ENCODE measurements at regions not wholly inside any gene's neighbourhood (a gene's known extent, or its start where the extent isn't known, plus 50 kb on each side); places are given as distances from the start of the nearest gene placed in this dataset.
"Not testable (repeated sequence)": the region's sequence is repeated elsewhere in the genome, so short reads cannot be mapped to it uniquely, and the experiment has no call there.

GRCh38 chr15:81819924-81820635 lies 225.7 kb downstream of the MEX3B start:
- DNase-seq (ENCODE audit: low spot score): no peak

GRCh38 chr15:81814882-81815455 lies 230.8 kb downstream of the MEX3B start:
- no peak for DNase-seq (ENCODE audit: low spot score)

- no peak for DNase-seq (ENCODE audit: low spot score)
Observed at GRCh38 chr15:81813215-81813614, 232.6 kb downstream of the MEX3B start.

- no peak for DNase-seq (ENCODE audit: low spot score)
Observed at GRCh38 chr15:81812456-81812855, 233.4 kb downstream of the MEX3B start.

- DNase-seq (ENCODE audit: low spot score): no peak
Observed at GRCh38 chr15:81811736-81812135, 234.1 kb downstream of the MEX3B start.

- DNase-seq (ENCODE audit: low spot score): no peak
Observed at GRCh38 chr15:81809543-81809942, 236.3 kb downstream of the MEX3B start.

GRCh38 chr15:81807806-81808205 lies 238.0 kb downstream of the MEX3B start:
- DNase-seq (ENCODE audit: low spot score): no peak

GRCh38 chr15:81807186-81807585 lies 238.6 kb downstream of the MEX3B start:
- no peak for DNase-seq (ENCODE audit: low spot score)

GRCh38 chr15:81795899-81796298 lies 249.9 kb downstream of the MEX3B start:
- DNase-seq (ENCODE audit: low spot score): no peak

GRCh38 chr15:81792646-81793045 lies 253.2 kb downstream of the MEX3B start:
- no peak for DNase-seq (ENCODE audit: low spot score)

- DNase-seq (ENCODE audit: low spot score): not testable (repeated sequence)
Observed at GRCh38 chr15:81791322-81791721, 254.5 kb downstream of the MEX3B start.

GRCh38 chr15:81789403-81789802 lies 256.4 kb downstream of the MEX3B start:
- no peak for DNase-seq (ENCODE audit: low spot score)

- DNase-seq (ENCODE audit: low spot score): no peak
Observed at GRCh38 chr15:81786776-81787175, 259.0 kb downstream of the MEX3B start.

GRCh38 chr15:81785679-81786078 lies 260.1 kb downstream of the MEX3B start:
- DNase-seq (ENCODE audit: low spot score): no peak

GRCh38 chr15:81785181-81785580 lies 260.6 kb downstream of the MEX3B start:
- no peak for DNase-seq (ENCODE audit: low spot score)

GRCh38 chr15:81784751-81785150 lies 261.1 kb downstream of the MEX3B start:
- DNase-seq (ENCODE audit: low spot score): no peak

- DNase-seq (ENCODE audit: low spot score): no peak
Observed at GRCh38 chr15:81783586-81783985, 262.2 kb downstream of the MEX3B start.

GRCh38 chr15:81783076-81783475 lies 262.7 kb downstream of the MEX3B start:
- no peak for DNase-seq (ENCODE audit: low spot score)

GRCh38 chr15:81781395-81781794 lies 264.4 kb downstream of the MEX3B start:
- DNase-seq (ENCODE audit: low spot score): no peak

- DNase-seq (ENCODE audit: low spot score): no peak
Observed at GRCh38 chr15:81780966-81781365, 264.9 kb downstream of the MEX3B start.

- no peak for DNase-seq (ENCODE audit: low spot score)
Observed at GRCh38 chr15:81779181-81779580, 266.6 kb downstream of the MEX3B start.

GRCh38 chr15:81777546-81777945 lies 268.3 kb downstream of the MEX3B start:
- no peak for DNase-seq (ENCODE audit: low spot score)

GRCh38 chr15:81776976-81777375 lies 268.8 kb downstream of the MEX3B start:
- DNase-seq (ENCODE audit: low spot score): no peak

- DNase-seq (ENCODE audit: low spot score): not testable (repeated sequence)
Observed at GRCh38 chr15:81775779-81776178, 270.0 kb downstream of the MEX3B start.
